ENCODE measurements at regions not wholly inside any gene's neighbourhood (a gene's known extent, or its start where the extent isn't known, plus 50 kb on each side); places are given as distances from the start of the nearest gene placed in this dataset.

- H3K36me3 ChIP-seq, result no peaks in the 10 kb centered on the region
- no peaks in the 10 kb centered on the region for H3K27me3 ChIP-seq
- no peaks in the 10 kb centered on the region for H3K4me1 ChIP-seq
- no peak overlapping the region for H3K4me3 ChIP-seq
- no peak for TF ChIP-seq CTCF (IDR thresholded peaks at IDR 0.05)
- H3K27ac ChIP-seq, result no peak overlapping the region
- no peak for DNase-seq (ENCODE audit: low spot score in 2 of 2)
- H3K9me3 ChIP-seq, result no peaks in the 10 kb centered on the region
- intact Hi-C loops (cut with DNase I), result no loop called here
Measured at GRCh38 chr10:126732308-126732707, 61.8 kb upstream of the C10orf90 start.

- Histone ChIP-seq H3K27me3 (no peaks in the 10 kb centered on the region), H3K9me3 (no peaks in the 10 kb centered on the region), H3K36me3 (no peaks in the 10 kb centered on the region), H3K4me3 (no peak overlapping the region), H3K27ac (no peak overlapping the region), H3K4me1 (no peaks in the 10 kb centered on the region)
- intact Hi-C loops (cut with DNase I), result no loop called here
- no peak for TF ChIP-seq CTCF (IDR thresholded peaks at IDR 0.05)
- no peak for DNase-seq (ENCODE audit: low spot score in 2 of 2)
Measured at GRCh38 chr10:126732868-126733267, 62.4 kb upstream of the C10orf90 start.

GRCh38 chr10:126734015-126734414, 63.5 kb upstream of the C10orf90 start:
- no peaks in the 10 kb centered on the region for H3K9me3 ChIP-seq
- no peak overlapping the region for H3K4me3 ChIP-seq
- no peaks in the 10 kb centered on the region for H3K4me1 ChIP-seq
- intact Hi-C loops (cut with DNase I), result no loop called here
- H3K36me3 ChIP-seq, result no peaks in the 10 kb centered on the region
- TF ChIP-seq CTCF (IDR thresholded peaks at IDR 0.05), result no peak
- H3K27ac ChIP-seq, result no peak overlapping the region
- DNase-seq (ENCODE audit: low spot score in 2 of 2), result no peak
- H3K27me3 ChIP-seq, result no peaks in the 10 kb centered on the region

- Histone ChIP-seq H3K36me3 (no peaks in the 10 kb centered on the region), H3K27ac (no peak overlapping the region), H3K4me1 (no peaks in the 10 kb centered on the region), H3K27me3 (no peaks in the 10 kb centered on the region), H3K4me3 (no peak overlapping the region), H3K9me3 (no peaks in the 10 kb centered on the region)
- TF ChIP-seq CTCF (IDR thresholded peaks at IDR 0.05), result no peak
- intact Hi-C loops (cut with DNase I), result no loop called here
- no peak for DNase-seq (ENCODE audit: low spot score in 2 of 2)
Measured at GRCh38 chr10:126734967-126735366, 64.5 kb upstream of the C10orf90 start.

- H3K36me3 ChIP-seq, result no peaks in the 10 kb centered on the region
- H3K27me3 ChIP-seq, result no peaks in the 10 kb centered on the region
- no peak overlapping the region for H3K4me3 ChIP-seq
- TF ChIP-seq CTCF (IDR thresholded peaks at IDR 0.05), result no peak
- H3K27ac ChIP-seq, result no peak overlapping the region
- H3K9me3 ChIP-seq, result no peaks in the 10 kb centered on the region
- no peak for DNase-seq (ENCODE audit: low spot score in 2 of 2)
- no peaks in the 10 kb centered on the region for H3K4me1 ChIP-seq
- intact Hi-C loops (cut with DNase I), result no loop called here
Measured at GRCh38 chr10:126736142-126736541, 65.6 kb upstream of the C10orf90 start.

GRCh38 chr10:126736727-126737126, 66.2 kb upstream of the C10orf90 start:
- no peaks in the 10 kb centered on the region for H3K27me3 ChIP-seq
- H3K27ac ChIP-seq, result no peak overlapping the region
- no peak for DNase-seq (ENCODE audit: low spot score in 2 of 2)
- no peaks in the 10 kb centered on the region for H3K36me3 ChIP-seq
- no peak overlapping the region for H3K4me3 ChIP-seq
- H3K9me3 ChIP-seq, result no peaks in the 10 kb centered on the region
- intact Hi-C loops (cut with DNase I), result no loop called here
- no peak for TF ChIP-seq CTCF (IDR thresholded peaks at IDR 0.05)
- no peaks in the 10 kb centered on the region for H3K4me1 ChIP-seq

Data from ascending aorta (tissue), 2 donors.